HepG2 (cell line): ENCODE measurements at regions not wholly inside any gene's neighbourhood (a gene's known extent, or its start where the extent isn't known, plus 50 kb on each side); places are given as distances from the start of the nearest gene placed in this dataset.

Experiments used
- BCLAF1 ChIP-seq: fragments of 450-650 bp; IDR thresholded peaks from 2 replicates; pipeline ENCODE4 v1.6.1; 2017; ENCODE audit warnings: mild to moderate bottlenecking
- BRCA1 ChIP-seq: sonication (generic); formaldehyde crosslinking; IDR thresholded peaks from 2 replicates; pipeline ENCODE4 v1.4.0; 2020; ENCODE audit warnings: missing genetic modification reagents
- CTCF ChIP-seq: sonication (generic); formaldehyde crosslinking; IDR thresholded peaks from 2 replicates; pipeline ENCODE4 v1.5.0; 2020; ENCODE audit warnings: mild to moderate bottlenecking, missing genetic modification reagents, moderate library complexity
- DNMT3B ChIP-seq: conservative IDR thresholded peaks from 2 replicates; pipeline ENCODE4 v1.6.1; 2016; ENCODE audit warnings: missing biosample characterization, control low read depth
- E2F5 ChIP-seq: sonication (generic); formaldehyde crosslinking; conservative IDR thresholded peaks from 2 replicates; pipeline ENCODE4 v1.4.0; 2020; ENCODE audit warnings: missing genetic modification reagents
- ETV6 ChIP-seq: sonication (generic); formaldehyde crosslinking; conservative IDR thresholded peaks from 2 replicates; pipeline ENCODE4 v1.4.0; 2020; ENCODE audit warnings: missing genetic modification reagents
- SP1 ChIP-seq, 2 experiments: fragments of 450-650 bp in 1 of 2; sonication (generic) in 1 of 2; formaldehyde crosslinking in 1 of 2; IDR thresholded peaks; 2 replicates each; pipeline versions ENCODE4 v1.4.0 to v1.6.1; 2016 to 2020; ENCODE audit warnings: missing genetic modification reagents in 1 of 2
- STAT5B ChIP-seq: sonication (generic); formaldehyde crosslinking; IDR thresholded peaks from 2 replicates; pipeline ENCODE4 v1.4.0; 2020; ENCODE audit warnings: missing genetic modification reagents
- ZBTB49 ChIP-seq: sonication (generic); formaldehyde crosslinking; IDR thresholded peaks from 2 replicates; pipeline ENCODE4 v1.4.0; 2020; ENCODE audit warnings: missing genetic modification reagents, borderline replicate concordance
- ZNF383 ChIP-seq: sonication (generic); formaldehyde crosslinking; IDR thresholded peaks from 2 replicates; pipeline ENCODE4 v1.4.0; 2020; ENCODE audit warnings: missing genetic modification reagents, mild to moderate bottlenecking, borderline replicate concordance

GRCh38 chr18:42137693-42138375 lies 182.8 kb downstream of the PIK3C3 start:
- TF ChIP-seq ETV6 (no peak), E2F5 (CRISPR knock-in tag) (no peak), SP1 (IDR thresholded peaks at IDR 0.05) (no peak), SP1 (CRISPR knock-in tag; IDR thresholded peaks at IDR 0.05) (no peak), ZNF383 (no peak), DNMT3B (no peak), ZBTB49 (CRISPR knock-in tag) (no peak), BRCA1 (CRISPR knock-in tag) (no peak), CTCF (no peak), STAT5B (CRISPR knock-in tag) (no peak), BCLAF1 (no peak)
